Epithelial cell of proximal tubule (primary cell): ENCODE measurements at regions not wholly inside any gene's neighbourhood (a gene's known extent, or its start where the extent isn't known, plus 50 kb on each side); places are given as distances from the start of the nearest gene placed in this dataset.
A peak's percentile ranks its signal among the peaks of the same experiment; 100 is the strongest.

ENCODE experiments used
- DNase-seq: peaks from one replicate; pipeline ENCODE4 v3.0.0-alpha.2; 2011; ENCODE audit warnings: low read depth
- H3K4me3 ChIP-seq: 2 replicates; pipeline ENCODE4 v1.5.1; 2011; ENCODE audit warnings: low read depth, mild to moderate bottlenecking, low read length
- TF ChIP-seq, protein P1 (sequence below): conservative IDR thresholded peaks from 2 replicates; pipeline ENCODE4 v1.5.1; 2012; ENCODE audit warnings: low read depth, mild to moderate bottlenecking, low read length

DNA sequence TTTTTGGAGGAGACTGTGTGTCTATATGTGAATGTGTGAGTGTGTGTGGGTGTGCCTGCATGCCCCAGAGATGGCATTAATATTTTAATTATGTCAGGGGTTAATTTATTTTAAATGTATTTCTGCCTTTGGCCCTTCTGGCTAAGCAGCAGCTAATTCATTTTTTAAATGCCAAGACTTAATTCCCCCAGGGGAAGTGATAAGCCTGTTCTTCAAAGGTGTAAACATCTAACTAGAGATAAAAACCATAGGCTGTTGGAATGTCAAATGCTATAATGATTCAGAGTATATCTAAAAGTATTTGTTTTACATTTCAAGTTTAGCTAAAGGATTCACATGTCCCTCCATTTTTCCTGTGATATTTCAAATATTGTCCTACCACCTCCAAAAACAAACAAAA, 184.7 kb downstream of the SPP2 start:
- DNase-seq, result no peak
- no peak overlapping the region for H3K4me3 ChIP-seq
- TF ChIP-seq, protein P1, sequence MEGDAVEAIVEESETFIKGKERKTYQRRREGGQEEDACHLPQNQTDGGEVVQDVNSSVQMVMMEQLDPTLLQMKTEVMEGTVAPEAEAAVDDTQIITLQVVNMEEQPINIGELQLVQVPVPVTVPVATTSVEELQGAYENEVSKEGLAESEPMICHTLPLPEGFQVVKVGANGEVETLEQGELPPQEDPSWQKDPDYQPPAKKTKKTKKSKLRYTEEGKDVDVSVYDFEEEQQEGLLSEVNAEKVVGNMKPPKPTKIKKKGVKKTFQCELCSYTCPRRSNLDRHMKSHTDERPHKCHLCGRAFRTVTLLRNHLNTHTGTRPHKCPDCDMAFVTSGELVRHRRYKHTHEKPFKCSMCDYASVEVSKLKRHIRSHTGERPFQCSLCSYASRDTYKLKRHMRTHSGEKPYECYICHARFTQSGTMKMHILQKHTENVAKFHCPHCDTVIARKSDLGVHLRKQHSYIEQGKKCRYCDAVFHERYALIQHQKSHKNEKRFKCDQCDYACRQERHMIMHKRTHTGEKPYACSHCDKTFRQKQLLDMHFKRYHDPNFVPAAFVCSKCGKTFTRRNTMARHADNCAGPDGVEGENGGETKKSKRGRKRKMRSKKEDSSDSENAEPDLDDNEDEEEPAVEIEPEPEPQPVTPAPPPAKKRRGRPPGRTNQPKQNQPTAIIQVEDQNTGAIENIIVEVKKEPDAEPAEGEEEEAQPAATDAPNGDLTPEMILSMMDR, result no peak

DNA sequence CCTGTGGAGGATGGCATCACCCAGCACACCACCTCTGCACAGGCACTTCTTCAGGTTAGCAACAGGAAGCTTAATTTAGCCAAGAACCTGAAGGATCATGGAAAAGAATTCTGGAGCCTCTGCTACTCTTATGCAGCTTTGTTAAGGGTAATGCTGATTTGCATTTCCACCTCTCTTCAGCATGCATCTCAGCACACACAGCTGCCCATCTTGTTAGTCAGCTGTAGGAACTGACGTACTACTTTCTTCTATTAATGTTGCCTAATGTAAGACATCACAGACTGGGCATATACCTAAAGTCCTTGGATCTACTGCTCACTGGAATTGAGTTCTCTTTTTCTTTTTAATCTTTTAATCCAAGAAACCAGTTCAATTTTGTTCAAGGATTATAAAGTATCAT, 181.0 kb downstream of the SPP2 start:
- DNase-seq, result no peak
- TF ChIP-seq, protein P1, result no peak
- H3K4me3 ChIP-seq, result no peak overlapping the region

DNA sequence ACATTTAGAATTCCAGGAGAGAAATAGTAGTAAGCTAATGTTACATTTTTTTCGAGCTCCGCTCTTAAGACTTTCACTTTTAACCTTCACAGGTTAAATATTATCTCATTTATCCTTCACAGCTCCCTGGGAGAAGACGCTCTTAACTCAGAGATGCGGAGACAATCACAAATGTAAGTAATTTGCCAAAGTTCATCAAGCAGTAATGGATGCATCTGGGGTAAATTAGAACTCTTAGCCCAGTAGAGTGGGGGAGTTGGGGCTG, 168.5 kb downstream of the SPP2 start:
- DNase-seq, result no peak
- H3K4me3 ChIP-seq, result peak overlapping the region; percentile 49
- TF ChIP-seq, protein P1, result no peak

DNA sequence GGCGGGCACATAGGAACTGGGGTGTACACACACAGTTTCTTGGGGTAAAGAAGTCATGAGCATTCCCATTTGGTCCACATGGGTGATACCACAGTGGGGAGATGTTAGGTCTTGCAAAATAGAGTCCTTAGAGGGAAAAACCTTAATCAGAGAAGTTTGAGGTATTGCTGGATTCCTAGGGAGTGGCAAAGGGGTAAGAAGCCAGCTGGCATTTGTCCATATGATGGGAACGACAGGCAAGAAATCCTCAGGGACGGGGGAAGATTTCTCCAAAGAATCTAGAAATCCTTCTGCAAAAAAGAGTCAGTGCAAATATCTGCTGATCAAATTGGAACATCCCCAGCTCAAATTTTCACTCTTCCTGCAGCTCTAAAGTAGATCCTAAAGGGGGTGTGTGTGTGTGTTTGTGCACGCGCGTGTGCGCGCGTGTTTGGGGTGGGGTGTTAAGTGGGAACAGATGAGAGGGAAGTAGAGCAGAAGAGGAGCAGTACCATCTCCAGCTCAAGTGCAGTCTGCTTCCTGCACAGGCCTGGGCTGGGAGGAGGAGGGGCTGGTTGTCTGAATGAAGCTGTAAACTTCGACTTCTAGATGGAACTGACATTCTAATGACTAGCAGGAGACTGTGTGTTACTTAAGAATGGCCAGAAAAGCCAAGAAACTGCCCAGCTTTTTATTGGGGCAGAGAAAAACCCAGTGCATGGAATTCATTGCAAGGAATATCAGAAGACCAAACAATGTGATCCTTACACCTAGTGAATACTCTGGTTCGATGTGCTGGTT, 168.0 kb downstream of the SPP2 start:
- peak overlapping the region; percentile 49 for H3K4me3 ChIP-seq
- DNase-seq, result peak; percentile 23
- TF ChIP-seq, protein P1, result no peak

DNA sequence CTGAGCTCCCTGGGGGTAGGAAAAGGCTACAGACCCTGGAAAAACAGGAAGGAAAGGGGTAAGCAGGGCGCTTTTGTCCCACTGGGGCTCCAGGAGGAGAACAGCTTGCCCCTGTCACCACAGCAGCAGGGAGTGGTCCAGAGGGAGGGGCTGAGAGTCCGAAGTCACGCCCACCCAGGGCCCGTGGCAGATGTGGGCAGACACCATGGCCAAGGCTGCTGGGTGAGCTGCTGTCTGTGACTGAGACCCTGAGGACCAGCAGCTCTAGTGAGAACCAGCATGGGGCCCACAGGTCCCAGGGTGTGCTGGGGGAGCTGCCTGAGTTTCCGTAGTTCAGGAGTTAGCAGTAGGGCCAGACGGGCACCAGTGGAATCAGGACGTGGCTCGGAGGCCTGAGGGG, 162.0 kb downstream of the SPP2 start:
- DNase-seq, result no peak
- no peak overlapping the region for H3K4me3 ChIP-seq
- TF ChIP-seq, protein P1, result no peak

DNA sequence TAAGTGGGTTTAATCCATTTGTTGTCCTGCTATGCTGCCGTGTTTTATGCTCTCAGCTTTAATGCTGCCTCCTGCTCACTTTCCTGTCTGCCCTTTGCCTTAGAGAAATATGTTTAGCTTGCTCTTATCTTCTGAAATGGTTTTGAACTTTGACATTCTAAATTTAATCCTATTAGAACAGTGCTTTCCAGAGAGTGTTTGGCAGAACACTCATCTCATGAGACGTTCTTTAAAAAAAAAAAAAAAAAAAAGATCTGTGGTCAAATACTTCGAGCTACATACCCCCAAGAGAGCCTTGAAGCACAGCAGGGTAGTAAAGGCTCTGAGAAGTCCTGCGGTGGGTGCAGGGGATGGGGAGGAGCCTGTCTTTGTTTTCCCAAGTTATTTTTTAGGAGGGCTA, 161.3 kb downstream of the SPP2 start:
- no peak overlapping the region for H3K4me3 ChIP-seq
- no peak for DNase-seq
- TF ChIP-seq, protein P1, result no peak

DNA sequence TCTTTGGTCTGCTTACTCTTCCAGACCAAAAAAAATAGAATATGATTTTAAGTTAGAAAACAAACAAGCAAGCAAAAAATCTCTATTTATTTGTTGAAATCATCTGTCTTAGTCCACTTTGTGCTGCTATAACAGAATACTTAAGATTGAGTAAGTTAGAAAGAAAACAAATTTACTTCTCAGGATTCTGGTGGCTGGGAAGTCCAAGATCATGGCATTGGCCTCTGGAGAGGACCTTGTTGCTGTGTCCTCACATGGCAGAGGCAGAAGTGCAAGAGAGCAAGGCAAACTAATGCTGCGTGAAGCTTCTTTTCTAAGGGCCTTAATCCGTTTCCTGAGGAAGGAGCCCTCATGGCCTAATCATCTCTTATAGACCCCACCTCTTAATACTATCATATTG, 156.2 kb downstream of the SPP2 start:
- DNase-seq, result no peak
- TF ChIP-seq, protein P1, result no peak
- no peak overlapping the region for H3K4me3 ChIP-seq
